ENCODE measurements at regions not wholly inside any gene's neighbourhood (a gene's known extent, or its start where the extent isn't known, plus 50 kb on each side); places are given as distances from the start of the nearest gene placed in this dataset.

GRCh38 chr12:18849080-18849479 lies 111.2 kb downstream of the CAPZA3 start:
- H3K9ac ChIP-seq (ENCODE audit: low read length), result no peak overlapping the region
- no peak overlapping the region for H3K4me3 ChIP-seq (ENCODE audit: low read length)
- peak; percentile 39 for DNase-seq (ENCODE audit: low read depth)
- H3K27me3 ChIP-seq (replicated peaks; ENCODE audit: control insufficient read depth, insufficient read depth, low read length), result no peaks in the 10 kb centered on the region
- no peaks in the 10 kb centered on the region for H3K36me3 ChIP-seq (ENCODE audit: control insufficient read depth, insufficient read depth, low read length, severe bottlenecking)
- H3K4me1 ChIP-seq (ENCODE audit: control insufficient read depth, insufficient read depth, low read length), result peaks cover 4% of the 10 kb centered on the region
- H3K9me3 ChIP-seq (ENCODE audit: control insufficient read depth, low read length), result no peaks in the 10 kb centered on the region

GRCh38 chr12:18849761-18850160 lies 111.8 kb downstream of the CAPZA3 start:
- Histone ChIP-seq H3K4me1 (ENCODE audit: control insufficient read depth, insufficient read depth, low read length) (peaks cover 5% of the 10 kb centered on the region), H3K4me3 (ENCODE audit: low read length) (no peak overlapping the region), H3K9ac (ENCODE audit: low read length) (no peak overlapping the region), H3K9me3 (ENCODE audit: control insufficient read depth, low read length) (no peaks in the 10 kb centered on the region), H3K27me3 (replicated peaks; ENCODE audit: control insufficient read depth, insufficient read depth, low read length) (no peaks in the 10 kb centered on the region), H3K36me3 (ENCODE audit: control insufficient read depth, insufficient read depth, low read length, severe bottlenecking) (no peaks in the 10 kb centered on the region)
- no peak for DNase-seq (ENCODE audit: low read depth)

DNA sequence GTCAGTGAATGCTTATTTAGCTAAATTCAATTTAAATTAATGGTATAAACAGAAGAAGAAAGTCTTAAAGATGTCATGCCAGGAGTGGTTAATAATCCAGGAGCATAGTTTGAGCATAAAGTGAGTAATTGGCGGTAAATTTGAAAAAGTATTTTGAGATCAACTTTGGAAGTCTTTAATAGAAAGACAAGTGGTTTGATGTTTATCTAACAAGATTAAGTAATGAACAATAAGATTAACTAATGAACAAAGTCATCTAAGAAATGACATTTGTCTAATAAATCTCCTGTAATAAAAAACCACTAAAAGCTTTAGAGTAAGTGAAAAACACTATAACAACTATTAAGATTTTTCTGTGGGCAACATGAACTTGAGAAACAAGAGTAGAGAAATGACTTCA lies 112.8 kb downstream of the CAPZA3 start:
- Histone ChIP-seq H3K36me3 (ENCODE audit: control insufficient read depth, insufficient read depth, low read length, severe bottlenecking) (no peaks in the 10 kb centered on the region), H3K27me3 (replicated peaks; ENCODE audit: control insufficient read depth, insufficient read depth, low read length) (no peaks in the 10 kb centered on the region), H3K9ac (ENCODE audit: low read length) (no peak overlapping the region), H3K9me3 (ENCODE audit: control insufficient read depth, low read length) (no peaks in the 10 kb centered on the region), H3K4me3 (ENCODE audit: low read length) (no peak overlapping the region), H3K4me1 (ENCODE audit: control insufficient read depth, insufficient read depth, low read length) (peaks cover 7% of the 10 kb centered on the region)
- no peak for DNase-seq (ENCODE audit: low read depth)

- no peaks in the 10 kb centered on the region for H3K27me3 ChIP-seq (replicated peaks; ENCODE audit: control insufficient read depth, insufficient read depth, low read length)
- H3K4me3 ChIP-seq (ENCODE audit: low read length), result no peak overlapping the region
- DNase-seq (ENCODE audit: low read depth), result no peak
- H3K4me1 ChIP-seq (ENCODE audit: control insufficient read depth, insufficient read depth, low read length), result peaks cover 7% of the 10 kb centered on the region
- H3K9me3 ChIP-seq (ENCODE audit: control insufficient read depth, low read length), result no peaks in the 10 kb centered on the region
- H3K9ac ChIP-seq (ENCODE audit: low read length), result no peak overlapping the region
- no peaks in the 10 kb centered on the region for H3K36me3 ChIP-seq (ENCODE audit: control insufficient read depth, insufficient read depth, low read length, severe bottlenecking)
Observed at GRCh38 chr12:18851271-18851670, 113.4 kb downstream of the CAPZA3 start.

- no peak for DNase-seq (ENCODE audit: low read depth)
- peaks cover 7% of the 10 kb centered on the region for H3K4me1 ChIP-seq (ENCODE audit: control insufficient read depth, insufficient read depth, low read length)
- no peaks in the 10 kb centered on the region for H3K36me3 ChIP-seq (ENCODE audit: control insufficient read depth, insufficient read depth, low read length, severe bottlenecking)
- H3K27me3 ChIP-seq (replicated peaks; ENCODE audit: control insufficient read depth, insufficient read depth, low read length), result no peaks in the 10 kb centered on the region
- no peaks in the 10 kb centered on the region for H3K9me3 ChIP-seq (ENCODE audit: control insufficient read depth, low read length)
- no peak overlapping the region for H3K9ac ChIP-seq (ENCODE audit: low read length)
- H3K4me3 ChIP-seq (ENCODE audit: low read length), result no peak overlapping the region
Observed at GRCh38 chr12:18853570-18854366, 115.8 kb downstream of the CAPZA3 start.

- H3K9ac ChIP-seq (ENCODE audit: low read length), result no peak overlapping the region
- no peaks in the 10 kb centered on the region for H3K9me3 ChIP-seq (ENCODE audit: control insufficient read depth, low read length)
- DNase-seq (ENCODE audit: low read depth), result no peak
- H3K4me3 ChIP-seq (ENCODE audit: low read length), result no peak overlapping the region
- H3K27me3 ChIP-seq (replicated peaks; ENCODE audit: control insufficient read depth, insufficient read depth, low read length), result no peaks in the 10 kb centered on the region
- no peaks in the 10 kb centered on the region for H3K36me3 ChIP-seq (ENCODE audit: control insufficient read depth, insufficient read depth, low read length, severe bottlenecking)
- peaks cover 3% of the 10 kb centered on the region for H3K4me1 ChIP-seq (ENCODE audit: control insufficient read depth, insufficient read depth, low read length)
Observed at GRCh38 chr12:18857656-18858055, 119.7 kb downstream of the CAPZA3 start.

DNA sequence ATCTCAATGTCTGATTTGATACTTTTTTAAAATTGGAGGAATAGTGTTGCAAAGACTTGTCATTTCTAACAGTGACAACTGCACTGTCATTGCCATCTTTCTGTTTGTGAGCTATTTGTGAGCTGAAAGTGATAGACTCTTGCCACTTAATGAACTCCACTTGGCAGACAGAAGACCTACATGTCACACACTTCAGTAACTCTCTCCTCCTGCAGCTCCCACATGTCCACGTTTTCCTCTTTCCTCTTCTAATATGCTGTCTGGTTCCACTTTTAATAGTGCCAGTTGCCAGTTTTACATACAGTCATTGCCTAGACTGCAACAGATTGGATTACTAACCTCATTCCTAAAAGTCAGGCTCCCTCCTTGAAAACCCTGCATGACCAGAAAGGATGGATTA lies 121.5 kb downstream of the CAPZA3 start:
- Histone ChIP-seq H3K36me3 (ENCODE audit: control insufficient read depth, insufficient read depth, low read length, severe bottlenecking) (no peaks in the 10 kb centered on the region), H3K4me1 (ENCODE audit: control insufficient read depth, insufficient read depth, low read length) (peaks cover 3% of the 10 kb centered on the region), H3K9me3 (ENCODE audit: control insufficient read depth, low read length) (no peaks in the 10 kb centered on the region), H3K27me3 (replicated peaks; ENCODE audit: control insufficient read depth, insufficient read depth, low read length) (no peaks in the 10 kb centered on the region), H3K4me3 (ENCODE audit: low read length) (no peak overlapping the region), H3K9ac (ENCODE audit: low read length) (no peak overlapping the region)
- no peak for DNase-seq (ENCODE audit: low read depth)

DNA sequence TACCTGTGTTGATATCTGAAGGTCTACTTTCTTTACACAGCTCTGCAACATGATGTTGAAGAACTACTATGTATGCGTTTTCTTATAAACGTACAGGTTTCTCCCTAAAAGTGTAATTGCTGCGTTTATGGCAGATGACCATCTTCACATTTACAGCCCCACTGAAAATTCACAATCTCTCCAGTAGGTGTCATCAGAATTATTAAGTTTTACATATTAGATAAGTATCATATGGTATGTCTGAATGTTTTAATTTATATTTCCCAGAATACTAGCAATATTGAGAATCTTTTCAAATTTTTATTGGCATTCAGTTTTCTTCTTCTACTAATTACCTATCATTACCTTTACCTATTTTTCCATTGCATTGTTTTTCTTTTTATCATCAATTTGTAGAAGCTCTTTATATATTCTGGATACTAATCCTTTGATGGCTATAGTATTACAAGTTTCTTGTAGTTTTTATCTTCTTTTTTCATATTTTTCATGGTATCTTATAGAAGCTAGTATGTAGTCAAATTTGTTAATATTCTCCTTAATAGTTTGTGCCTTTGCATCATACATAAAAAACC lies 123.5 kb downstream of the CAPZA3 start:
- peak; percentile 51 for DNase-seq (ENCODE audit: low read depth)
- Histone ChIP-seq H3K4me3 (ENCODE audit: low read length) (no peak overlapping the region), H3K9ac (ENCODE audit: low read length) (no peak overlapping the region), H3K9me3 (ENCODE audit: control insufficient read depth, low read length) (no peaks in the 10 kb centered on the region), H3K36me3 (ENCODE audit: control insufficient read depth, insufficient read depth, low read length, severe bottlenecking) (no peaks in the 10 kb centered on the region), H3K4me1 (ENCODE audit: control insufficient read depth, insufficient read depth, low read length) (peaks cover 11% of the 10 kb centered on the region), H3K27me3 (replicated peaks; ENCODE audit: control insufficient read depth, insufficient read depth, low read length) (no peaks in the 10 kb centered on the region)

DNA sequence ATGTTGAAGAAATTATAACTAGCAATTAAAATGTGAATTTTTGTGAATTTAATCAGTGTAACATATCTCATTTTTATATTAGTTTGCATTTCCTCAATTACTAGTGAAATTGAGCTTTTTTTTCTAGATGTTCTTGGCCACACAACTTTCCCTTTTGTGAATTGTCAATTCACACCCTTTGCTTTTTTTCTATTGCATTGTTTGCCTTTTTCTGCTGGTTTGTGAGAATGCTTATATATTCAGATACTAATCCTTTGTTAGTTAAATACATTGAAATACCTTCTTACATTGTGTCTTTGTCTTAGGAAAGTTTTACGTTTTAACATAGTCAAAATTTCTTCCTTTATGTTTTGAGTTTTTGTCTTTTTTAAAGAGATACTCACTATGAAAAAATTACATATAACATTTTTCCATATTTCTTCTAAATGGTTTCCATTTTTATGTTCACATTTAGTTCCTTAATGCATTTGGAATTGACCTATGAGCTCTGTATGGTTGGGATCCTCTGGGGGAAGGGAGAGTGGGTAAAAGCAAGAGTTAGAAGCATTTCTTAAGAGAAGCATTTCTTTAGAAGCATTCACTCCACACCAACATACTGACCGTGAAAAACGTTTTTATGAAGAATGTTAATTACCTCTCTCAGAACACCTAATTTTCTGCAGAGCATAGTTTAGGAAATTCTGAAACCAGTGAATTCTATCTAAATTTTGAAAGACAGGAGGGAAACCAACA lies 126.0 kb downstream of the CAPZA3 start:
- H3K9ac ChIP-seq (ENCODE audit: low read length), result no peak overlapping the region
- no peak overlapping the region for H3K4me3 ChIP-seq (ENCODE audit: low read length)
- H3K4me1 ChIP-seq (ENCODE audit: control insufficient read depth, insufficient read depth, low read length), result peaks cover 21% of the 10 kb centered on the region
- no peaks in the 10 kb centered on the region for H3K27me3 ChIP-seq (replicated peaks; ENCODE audit: control insufficient read depth, insufficient read depth, low read length)
- H3K36me3 ChIP-seq (ENCODE audit: control insufficient read depth, insufficient read depth, low read length, severe bottlenecking), result no peaks in the 10 kb centered on the region
- DNase-seq (ENCODE audit: low read depth), result no peak
- no peaks in the 10 kb centered on the region for H3K9me3 ChIP-seq (ENCODE audit: control insufficient read depth, low read length)

DNA sequence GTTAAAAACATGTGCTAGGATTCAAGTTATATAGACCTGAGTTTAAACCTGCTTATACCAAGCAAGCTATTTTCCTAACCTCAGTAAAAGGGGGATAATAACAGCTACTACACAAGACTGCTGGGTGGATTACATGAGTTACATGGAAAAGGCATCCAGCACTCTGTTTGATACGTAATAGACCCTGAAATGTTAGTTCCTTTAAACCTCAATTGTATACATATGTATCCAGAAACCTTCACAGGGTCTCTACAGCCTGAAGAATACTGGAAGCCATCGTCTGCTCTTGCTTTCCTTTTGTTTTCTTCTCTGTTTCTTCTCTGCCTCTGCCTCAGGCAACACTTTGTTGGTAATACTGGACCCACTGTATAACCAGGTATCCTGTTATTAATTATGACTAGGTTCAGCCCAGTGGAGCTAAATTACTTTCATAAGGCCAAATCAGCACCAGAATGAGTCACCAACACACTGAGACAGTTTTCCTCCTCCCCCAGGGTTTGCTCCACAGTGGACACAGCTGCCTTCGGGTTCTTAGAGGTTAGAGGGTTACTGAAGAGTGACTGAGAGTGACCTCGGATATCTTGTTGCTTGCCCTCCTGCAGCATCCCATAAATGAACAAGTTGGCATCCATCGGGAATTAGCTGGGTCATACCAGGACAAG lies 127.1 kb downstream of the CAPZA3 start:
- Histone ChIP-seq H3K9ac (ENCODE audit: low read length) (no peak overlapping the region), H3K27me3 (replicated peaks; ENCODE audit: control insufficient read depth, insufficient read depth, low read length) (no peaks in the 10 kb centered on the region), H3K36me3 (ENCODE audit: control insufficient read depth, insufficient read depth, low read length, severe bottlenecking) (no peaks in the 10 kb centered on the region), H3K9me3 (ENCODE audit: control insufficient read depth, low read length) (no peaks in the 10 kb centered on the region), H3K4me1 (ENCODE audit: control insufficient read depth, insufficient read depth, low read length) (peaks cover 25% of the 10 kb centered on the region), H3K4me3 (ENCODE audit: low read length) (peak overlapping the region; percentile 34)
- DNase-seq (ENCODE audit: low read depth), result peak; percentile 83

DNA sequence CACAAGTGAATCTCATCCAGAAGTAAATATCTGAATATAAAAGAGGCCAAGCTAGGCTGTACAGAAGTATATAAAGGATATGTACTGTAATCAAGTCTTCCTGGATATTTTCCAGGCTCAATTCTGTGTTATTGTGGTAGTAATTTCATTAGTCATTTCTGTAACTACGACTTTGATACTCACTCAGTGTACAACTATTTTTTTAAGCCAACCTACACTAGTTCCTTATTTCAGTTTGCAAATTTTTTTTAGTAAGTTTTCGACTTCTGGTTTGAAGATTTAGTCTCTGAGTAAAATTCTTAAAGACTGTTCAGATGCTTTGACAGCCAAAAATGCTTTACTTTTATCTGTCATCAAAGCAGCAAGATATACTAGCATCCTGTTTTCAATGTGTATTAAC lies 130.8 kb downstream of the CAPZA3 start:
- no peak for DNase-seq (ENCODE audit: low read depth)
- Histone ChIP-seq H3K4me3 (ENCODE audit: low read length) (no peak overlapping the region), H3K4me1 (ENCODE audit: control insufficient read depth, insufficient read depth, low read length) (peaks cover 29% of the 10 kb centered on the region), H3K36me3 (ENCODE audit: control insufficient read depth, insufficient read depth, low read length, severe bottlenecking) (no peaks in the 10 kb centered on the region), H3K9me3 (ENCODE audit: control insufficient read depth, low read length) (no peaks in the 10 kb centered on the region), H3K27me3 (replicated peaks; ENCODE audit: control insufficient read depth, insufficient read depth, low read length) (no peaks in the 10 kb centered on the region), H3K9ac (ENCODE audit: low read length) (no peak overlapping the region)
